HepG2 (cell line): ENCODE measurements at regions not wholly inside any gene's neighbourhood (a gene's known extent, or its start where the extent isn't known, plus 50 kb on each side); places are given as distances from the start of the nearest gene placed in this dataset.

ENCODE experiments used
- EED ChIP-seq: sonication (generic); formaldehyde crosslinking; IDR thresholded peaks from 2 replicates; pipeline ENCODE4 v1.5.0; 2020; ENCODE audit warnings: mild to moderate bottlenecking, missing genetic modification reagents
- KLF6 ChIP-seq: IDR thresholded peaks from 2 replicates; pipeline ENCODE4 v1.8.0; 2016; ENCODE audit warnings: missing biosample characterization, missing genetic modification reagents
- NFKBIZ ChIP-seq: IDR thresholded peaks from 2 replicates; pipeline ENCODE4 v1.6.1; 2018; ENCODE audit warnings: missing genetic modification reagents, missing compliant biosample characterization
- PRPF4 ChIP-seq: fragments of 200-400 bp; formaldehyde crosslinking; IDR thresholded peaks from 2 replicates; pipeline ENCODE4 v1.6.1; 2016; ENCODE audit warnings: low read length, low read depth; ENCODE audit not compliant: poor library complexity, severe bottlenecking
- RBFOX2 ChIP-seq: fragments of 200-400 bp; formaldehyde crosslinking; IDR thresholded peaks from 2 replicates; pipeline ENCODE4 v1.6.1; 2017; ENCODE audit warnings: low read depth, mild to moderate bottlenecking, low read length
- RFXANK ChIP-seq: IDR thresholded peaks from 2 replicates; pipeline ENCODE4 v1.6.1; 2016
- SMAD9 ChIP-seq: sonication (generic); formaldehyde crosslinking; IDR thresholded peaks from 2 replicates; pipeline ENCODE4 v1.5.1; 2020; ENCODE audit warnings: mild to moderate bottlenecking, missing genetic modification reagents
- ZKSCAN1 ChIP-seq: fragments of 150-350 bp; IDR thresholded peaks from 2 replicates; pipeline ENCODE4 v1.6.1; 2014; ENCODE audit warnings: low read length
- ZNF510 ChIP-seq: sonication (generic); formaldehyde crosslinking; IDR thresholded peaks from 2 replicates; pipeline ENCODE4 v1.4.0; 2020; ENCODE audit warnings: low read depth, mild to moderate bottlenecking, missing genetic modification reagents
- ZNF550 ChIP-seq: sonication (generic); formaldehyde crosslinking; IDR thresholded peaks from 2 replicates; pipeline ENCODE4 v1.4.0; 2020; ENCODE audit warnings: mild to moderate bottlenecking, missing genetic modification reagents, borderline replicate concordance
- ZNF839 ChIP-seq: sonication (generic); formaldehyde crosslinking; IDR thresholded peaks from 2 replicates; pipeline ENCODE4 v1.4.0; 2020; ENCODE audit warnings: missing genetic modification reagents, mild to moderate bottlenecking, borderline replicate concordance
- TF ChIP-seq, protein P1 (sequence below): sonication (generic); formaldehyde crosslinking; IDR thresholded peaks from 2 replicates; pipeline ENCODE4 v1.5.0; 2020; ENCODE audit warnings: mild to moderate bottlenecking, missing genetic modification reagents, borderline replicate concordance
- TF ChIP-seq, protein P2 (sequence below): sonication (generic); formaldehyde crosslinking; IDR thresholded peaks from 2 replicates; pipeline ENCODE4 v1.8.1; 2023; ENCODE audit warnings: mild to moderate bottlenecking, inconsistent platforms, moderate library complexity, missing genetic modification reagents, borderline replicate concordance
- TF ChIP-seq, protein P3 (sequence below): IDR thresholded peaks from 2 replicates; pipeline ENCODE4 v1.6.1; 2016; ENCODE audit warnings: control low read depth
- TF ChIP-seq, protein P4 (sequence below): sonication (generic); formaldehyde crosslinking; IDR thresholded peaks from 2 replicates; pipeline ENCODE4 v1.4.0; 2020; ENCODE audit warnings: missing genetic modification reagents

DNA sequence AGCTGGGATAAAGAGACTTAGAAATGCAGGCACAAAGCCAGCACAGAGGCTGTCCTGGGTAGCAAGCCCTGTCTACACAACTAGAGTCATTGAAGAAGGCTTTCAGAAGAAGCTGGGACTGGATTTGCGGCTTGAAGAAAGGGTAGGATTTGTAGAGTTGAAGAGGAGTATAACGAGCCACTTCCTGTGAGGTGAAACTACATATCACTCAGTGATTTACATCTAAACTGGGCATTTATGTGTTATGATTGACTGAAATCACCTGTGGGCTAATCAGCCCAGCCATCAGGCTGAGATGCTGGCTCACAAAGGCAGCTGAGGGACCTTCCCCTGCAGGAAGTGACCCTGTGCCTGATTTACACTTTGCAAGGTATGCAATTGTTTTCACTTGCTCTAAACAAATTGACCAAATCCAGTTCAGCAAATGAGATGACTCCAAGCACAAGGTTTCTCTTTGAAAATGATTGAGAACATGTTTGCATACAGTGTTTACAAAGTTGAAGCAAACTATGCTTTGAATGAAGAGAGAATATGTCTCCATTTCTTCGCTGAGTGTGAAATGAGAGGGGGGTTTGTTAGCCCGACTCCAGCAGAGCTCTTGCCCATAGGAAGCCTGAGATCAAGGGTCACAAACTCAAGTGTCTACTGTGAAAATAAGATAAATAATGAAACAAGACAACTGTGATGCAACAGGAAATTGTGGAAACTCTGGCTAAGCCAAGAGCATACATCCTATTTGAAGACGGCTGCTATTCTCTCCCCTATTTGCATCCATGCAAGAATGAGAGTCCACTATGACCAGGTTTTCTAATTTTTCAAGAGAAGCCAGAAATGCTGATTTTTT, 69.3 kb upstream of the HK2 start (continued):
- TF ChIP-seq, protein P1, sequence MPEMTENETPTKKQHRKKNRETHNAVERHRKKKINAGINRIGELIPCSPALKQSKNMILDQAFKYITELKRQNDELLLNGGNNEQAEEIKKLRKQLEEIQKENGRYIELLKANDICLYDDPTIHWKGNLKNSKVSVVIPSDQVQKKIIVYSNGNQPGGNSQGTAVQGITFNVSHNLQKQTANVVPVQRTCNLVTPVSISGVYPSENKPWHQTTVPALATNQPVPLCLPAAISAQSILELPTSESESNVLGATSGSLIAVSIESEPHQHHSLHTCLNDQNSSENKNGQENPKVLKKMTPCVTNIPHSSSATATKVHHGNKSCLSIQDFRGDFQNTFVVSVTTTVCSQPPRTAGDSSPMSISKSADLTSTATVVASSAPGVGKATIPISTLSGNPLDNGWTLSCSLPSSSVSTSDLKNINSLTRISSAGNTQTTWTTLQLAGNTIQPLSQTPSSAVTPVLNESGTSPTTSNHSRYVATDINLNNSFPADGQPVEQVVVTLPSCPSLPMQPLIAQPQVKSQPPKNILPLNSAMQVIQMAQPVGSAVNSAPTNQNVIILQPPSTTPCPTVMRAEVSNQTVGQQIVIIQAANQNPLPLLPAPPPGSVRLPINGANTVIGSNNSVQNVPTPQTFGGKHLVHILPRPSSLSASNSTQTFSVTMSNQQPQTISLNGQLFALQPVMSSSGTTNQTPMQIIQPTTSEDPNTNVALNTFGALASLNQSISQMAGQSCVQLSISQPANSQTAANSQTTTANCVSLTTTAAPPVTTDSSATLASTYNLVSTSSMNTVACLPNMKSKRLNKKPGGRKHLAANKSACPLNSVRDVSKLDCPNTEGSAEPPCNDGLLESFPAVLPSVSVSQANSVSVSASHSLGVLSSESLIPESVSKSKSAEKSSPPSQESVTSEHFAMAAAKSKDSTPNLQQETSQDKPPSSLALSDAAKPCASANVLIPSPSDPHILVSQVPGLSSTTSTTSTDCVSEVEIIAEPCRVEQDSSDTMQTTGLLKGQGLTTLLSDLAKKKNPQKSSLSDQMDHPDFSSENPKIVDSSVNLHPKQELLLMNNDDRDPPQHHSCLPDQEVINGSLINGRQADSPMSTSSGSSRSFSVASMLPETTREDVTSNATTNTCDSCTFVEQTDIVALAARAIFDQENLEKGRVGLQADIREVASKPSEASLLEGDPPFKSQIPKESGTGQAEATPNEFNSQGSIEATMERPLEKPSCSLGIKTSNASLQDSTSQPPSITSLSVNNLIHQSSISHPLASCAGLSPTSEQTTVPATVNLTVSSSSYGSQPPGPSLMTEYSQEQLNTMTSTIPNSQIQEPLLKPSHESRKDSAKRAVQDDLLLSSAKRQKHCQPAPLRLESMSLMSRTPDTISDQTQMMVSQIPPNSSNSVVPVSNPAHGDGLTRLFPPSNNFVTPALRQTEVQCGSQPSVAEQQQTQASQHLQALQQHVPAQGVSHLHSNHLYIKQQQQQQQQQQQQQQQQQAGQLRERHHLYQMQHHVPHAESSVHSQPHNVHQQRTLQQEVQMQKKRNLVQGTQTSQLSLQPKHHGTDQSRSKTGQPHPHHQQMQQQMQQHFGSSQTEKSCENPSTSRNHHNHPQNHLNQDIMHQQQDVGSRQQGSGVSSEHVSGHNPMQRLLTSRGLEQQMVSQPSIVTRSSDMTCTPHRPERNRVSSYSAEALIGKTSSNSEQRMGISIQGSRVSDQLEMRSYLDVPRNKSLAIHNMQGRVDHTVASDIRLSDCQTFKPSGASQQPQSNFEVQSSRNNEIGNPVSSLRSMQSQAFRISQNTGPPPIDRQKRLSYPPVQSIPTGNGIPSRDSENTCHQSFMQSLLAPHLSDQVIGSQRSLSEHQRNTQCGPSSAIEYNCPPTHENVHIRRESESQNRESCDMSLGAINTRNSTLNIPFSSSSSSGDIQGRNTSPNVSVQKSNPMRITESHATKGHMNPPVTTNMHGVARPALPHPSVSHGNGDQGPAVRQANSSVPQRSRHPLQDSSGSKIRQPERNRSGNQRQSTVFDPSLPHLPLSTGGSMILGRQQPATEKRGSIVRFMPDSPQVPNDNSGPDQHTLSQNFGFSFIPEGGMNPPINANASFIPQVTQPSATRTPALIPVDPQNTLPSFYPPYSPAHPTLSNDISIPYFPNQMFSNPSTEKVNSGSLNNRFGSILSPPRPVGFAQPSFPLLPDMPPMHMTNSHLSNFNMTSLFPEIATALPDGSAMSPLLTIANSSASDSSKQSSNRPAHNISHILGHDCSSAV (CRISPR knock-in tag), result no peak
- TF ChIP-seq KLF6 (CRISPR knock-in tag), result peak; percentile 62; the same call in 1 of the 2 replicates
- peak; percentile 99 for TF ChIP-seq NFKBIZ (CRISPR knock-in tag)
- no peak for TF ChIP-seq ZNF839
- no peak; the same call in 1 of the 2 replicates for TF ChIP-seq ZNF510 (CRISPR knock-in tag)
- TF ChIP-seq, protein P2, sequence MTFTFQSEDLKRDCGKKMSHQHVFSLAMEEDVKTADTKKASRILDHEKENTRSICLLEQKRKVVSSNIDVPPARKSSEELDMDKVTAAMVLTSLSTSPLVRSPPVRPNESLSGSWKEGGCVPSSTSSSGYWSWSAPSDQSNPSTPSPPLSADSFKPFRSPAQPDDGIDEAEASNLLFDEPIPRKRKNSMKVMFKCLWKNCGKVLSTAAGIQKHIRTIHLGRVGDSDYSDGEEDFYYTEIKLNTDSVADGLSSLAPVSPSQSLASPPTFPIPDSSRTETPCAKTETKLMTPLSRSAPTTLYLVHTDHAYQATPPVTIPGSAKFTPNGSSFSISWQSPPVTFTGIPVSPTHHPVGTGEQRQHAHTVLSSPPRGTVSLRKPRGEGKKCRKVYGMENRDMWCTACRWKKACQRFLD (CRISPR knock-in tag), result no peak
- peak; percentile 92 for TF ChIP-seq RFXANK (CRISPR knock-in tag)
- no peak for TF ChIP-seq SMAD9
- TF ChIP-seq PRPF4, result no peak
- no peak for TF ChIP-seq ZNF550 (CRISPR knock-in tag)
- TF ChIP-seq, protein P3, sequence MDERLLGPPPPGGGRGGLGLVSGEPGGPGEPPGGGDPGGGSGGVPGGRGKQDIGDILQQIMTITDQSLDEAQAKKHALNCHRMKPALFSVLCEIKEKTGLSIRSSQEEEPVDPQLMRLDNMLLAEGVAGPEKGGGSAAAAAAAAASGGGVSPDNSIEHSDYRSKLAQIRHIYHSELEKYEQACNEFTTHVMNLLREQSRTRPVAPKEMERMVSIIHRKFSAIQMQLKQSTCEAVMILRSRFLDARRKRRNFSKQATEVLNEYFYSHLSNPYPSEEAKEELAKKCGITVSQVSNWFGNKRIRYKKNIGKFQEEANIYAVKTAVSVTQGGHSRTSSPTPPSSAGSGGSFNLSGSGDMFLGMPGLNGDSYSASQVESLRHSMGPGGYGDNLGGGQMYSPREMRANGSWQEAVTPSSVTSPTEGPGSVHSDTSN (CRISPR knock-in tag), result peak; percentile 50; the same call in 1 of the 2 replicates
- 0 out of 2 replicates have a peak, but pooled peaks have one; percentile 51 for TF ChIP-seq EED (CRISPR knock-in tag)
- TF ChIP-seq, protein P4, sequence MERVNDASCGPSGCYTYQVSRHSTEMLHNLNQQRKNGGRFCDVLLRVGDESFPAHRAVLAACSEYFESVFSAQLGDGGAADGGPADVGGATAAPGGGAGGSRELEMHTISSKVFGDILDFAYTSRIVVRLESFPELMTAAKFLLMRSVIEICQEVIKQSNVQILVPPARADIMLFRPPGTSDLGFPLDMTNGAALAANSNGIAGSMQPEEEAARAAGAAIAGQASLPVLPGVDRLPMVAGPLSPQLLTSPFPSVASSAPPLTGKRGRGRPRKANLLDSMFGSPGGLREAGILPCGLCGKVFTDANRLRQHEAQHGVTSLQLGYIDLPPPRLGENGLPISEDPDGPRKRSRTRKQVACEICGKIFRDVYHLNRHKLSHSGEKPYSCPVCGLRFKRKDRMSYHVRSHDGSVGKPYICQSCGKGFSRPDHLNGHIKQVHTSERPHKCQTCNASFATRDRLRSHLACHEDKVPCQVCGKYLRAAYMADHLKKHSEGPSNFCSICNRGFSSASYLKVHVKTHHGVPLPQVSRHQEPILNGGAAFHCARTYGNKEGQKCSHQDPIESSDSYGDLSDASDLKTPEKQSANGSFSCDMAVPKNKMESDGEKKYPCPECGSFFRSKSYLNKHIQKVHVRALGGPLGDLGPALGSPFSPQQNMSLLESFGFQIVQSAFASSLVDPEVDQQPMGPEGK, result peak; percentile 87
- 0 out of 2 replicates have a peak, but pooled peaks have one; percentile 15 for TF ChIP-seq RBFOX2
- TF ChIP-seq ZKSCAN1, result no peak
